Effector CD8-positive, alpha-beta T cell (primary cell): ENCODE measurements at regions not wholly inside any gene's neighbourhood (a gene's known extent, or its start where the extent isn't known, plus 50 kb on each side); places are given as distances from the start of the nearest gene placed in this dataset.

Source experiments
- DNase-seq: peaks from one replicate; lab custom pipeline; 2025; lab: John Stamatoyannopoulos, UW

GRCh38 chr10:43971981-43972380, 323.3 kb upstream of the ZNF32 start:
- DNase-seq, result no peak

- DNase-seq, result no peak
Measured at GRCh38 chr10:43971306-43971705, 322.6 kb upstream of the ZNF32 start.

GRCh38 chr10:43970717-43971116, 322.0 kb upstream of the ZNF32 start:
- DNase-seq, result no peak

DNA sequence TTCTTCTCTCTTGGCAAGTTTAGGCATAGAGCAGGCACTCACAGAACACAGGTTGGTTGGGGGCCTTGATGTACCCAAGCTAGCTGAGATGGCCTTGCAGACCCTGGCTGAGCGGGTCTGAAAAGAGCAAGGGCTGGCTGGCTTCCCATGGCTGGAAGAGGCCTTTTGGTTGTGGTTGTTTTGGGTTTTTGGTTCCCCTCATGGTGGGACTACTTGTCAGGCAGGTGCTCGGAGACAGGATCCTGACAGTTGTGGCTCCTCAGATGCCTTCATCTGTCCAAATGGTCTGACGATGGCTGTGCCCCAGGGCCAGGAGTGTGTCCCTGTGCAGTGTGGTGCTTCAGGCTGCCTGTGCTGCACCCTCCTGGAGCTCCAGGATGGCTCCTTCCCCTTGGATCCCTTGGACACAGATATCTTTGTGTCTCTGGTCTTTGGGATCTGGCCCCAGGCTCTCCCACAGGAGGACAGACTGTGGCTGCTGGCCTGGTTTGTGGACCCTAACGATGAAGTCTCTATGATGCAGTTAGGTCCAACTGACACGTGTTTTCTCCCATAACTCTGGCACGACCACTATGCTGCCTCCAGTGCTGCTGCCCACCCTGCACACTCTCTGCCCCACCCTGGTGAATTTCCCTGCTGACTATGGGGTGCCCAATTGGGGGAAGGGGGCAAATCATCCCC, 321.5 kb upstream of the ZNF32 start:
- no peak for DNase-seq

DNA sequence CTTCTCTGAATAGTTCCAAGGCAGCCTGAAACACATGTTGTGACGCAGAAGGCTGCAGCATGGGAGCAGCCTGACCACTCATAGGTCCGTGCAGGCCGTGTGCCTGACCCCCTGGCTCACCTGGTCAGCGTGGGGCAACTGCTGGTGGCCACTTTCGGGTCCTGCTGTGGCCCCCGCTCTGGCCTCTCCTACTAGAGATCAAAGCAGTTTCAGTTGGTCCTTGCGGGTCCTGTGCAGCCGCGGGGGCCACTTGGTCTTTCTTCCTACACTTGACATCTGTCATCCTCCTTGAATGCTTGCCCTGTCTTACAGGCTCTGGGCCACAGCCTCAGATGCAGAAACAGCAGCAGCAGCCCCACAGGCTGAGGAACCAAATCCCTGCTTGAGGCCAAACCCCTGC, 320.8 kb upstream of the ZNF32 start:
- DNase-seq, result no peak

- no peak for DNase-seq
Measured at GRCh38 chr10:43968961-43969360, 320.3 kb upstream of the ZNF32 start.

GRCh38 chr10:43968076-43968475, 319.4 kb upstream of the ZNF32 start:
- DNase-seq, result no peak

GRCh38 chr10:43966571-43966965, 317.9 kb upstream of the ZNF32 start:
- no peak for DNase-seq

DNA sequence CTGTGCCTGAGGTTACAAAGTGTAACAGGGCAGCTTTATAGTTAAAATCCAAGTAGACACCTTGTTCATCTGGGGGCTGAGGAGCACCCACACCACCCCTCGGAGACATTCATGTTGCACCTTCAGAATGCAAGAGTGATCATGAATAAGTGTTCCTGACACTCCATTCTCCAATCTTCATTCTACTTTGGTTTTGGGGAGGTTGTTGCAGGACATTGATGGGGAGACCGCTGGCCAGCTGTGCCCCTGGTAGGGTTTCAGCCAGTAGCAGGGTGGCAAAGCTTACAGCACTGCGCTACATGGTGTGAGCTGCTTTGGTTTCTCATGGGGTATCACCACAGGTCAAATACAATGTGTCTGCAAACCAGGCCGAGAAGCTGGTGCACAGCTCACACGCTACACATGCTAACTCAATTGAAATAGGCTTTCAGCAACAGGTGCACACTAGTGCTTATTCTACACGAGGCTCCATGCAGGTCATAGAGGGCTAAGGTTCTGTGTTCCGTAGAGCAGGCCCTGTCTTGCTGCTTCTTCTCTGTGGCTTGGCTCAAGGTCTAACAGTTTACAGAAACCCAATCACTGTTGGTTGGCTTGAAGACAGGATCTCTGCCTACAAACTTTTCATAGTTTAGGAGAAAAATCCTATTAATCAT, 317.4 kb upstream of the ZNF32 start:
- no peak for DNase-seq

GRCh38 chr10:43965033-43965917, 316.6 kb upstream of the ZNF32 start:
- DNase-seq, result no peak

- no peak for DNase-seq
Measured at GRCh38 chr10:43964486-43964885, 315.8 kb upstream of the ZNF32 start.

GRCh38 chr10:43963793-43964425, 315.2 kb upstream of the ZNF32 start:
- no peak for DNase-seq

GRCh38 chr10:43963379-43963778, 314.7 kb upstream of the ZNF32 start:
- DNase-seq, result no peak

DNA sequence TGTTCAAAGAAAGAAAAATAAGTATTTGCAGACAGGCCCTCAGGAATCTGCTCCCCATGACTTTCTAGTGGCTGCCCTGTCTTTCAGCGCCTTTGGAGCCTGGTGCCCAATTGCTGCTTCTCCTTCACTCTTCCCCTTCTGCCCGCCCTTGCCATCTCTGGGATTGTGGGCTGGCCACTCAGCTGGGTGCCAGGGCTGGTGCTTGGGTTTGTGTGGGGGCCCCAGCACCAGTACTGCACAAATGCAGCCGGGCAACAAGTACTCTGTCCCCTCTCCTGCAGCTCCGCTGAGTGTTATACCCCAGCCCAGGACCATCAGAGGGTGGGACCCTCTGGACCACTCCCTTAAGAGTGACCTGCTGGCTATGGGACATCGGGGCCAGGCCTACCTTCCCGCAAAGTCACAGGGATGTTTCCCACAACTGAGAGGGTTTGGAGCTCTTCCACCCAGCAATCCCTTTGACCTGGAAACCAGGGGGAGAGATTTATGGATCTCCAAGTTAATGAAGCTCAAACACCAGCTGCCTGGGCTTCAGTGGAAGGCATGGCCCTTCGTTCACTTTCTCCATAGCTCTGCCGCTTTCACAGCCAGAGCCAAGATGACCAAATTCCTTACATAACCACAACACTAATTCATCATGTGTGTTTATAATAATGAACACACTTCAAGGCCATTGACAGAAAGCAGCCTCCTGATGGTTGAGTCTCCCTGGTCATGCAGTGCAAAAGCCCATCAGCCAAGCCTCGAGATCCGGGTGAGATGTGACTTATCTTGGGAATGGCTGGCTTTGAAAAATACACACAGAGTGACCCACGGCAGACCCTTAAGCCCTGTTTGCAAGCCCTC, 313.9 kb upstream of the ZNF32 start:
- no peak for DNase-seq

DNA sequence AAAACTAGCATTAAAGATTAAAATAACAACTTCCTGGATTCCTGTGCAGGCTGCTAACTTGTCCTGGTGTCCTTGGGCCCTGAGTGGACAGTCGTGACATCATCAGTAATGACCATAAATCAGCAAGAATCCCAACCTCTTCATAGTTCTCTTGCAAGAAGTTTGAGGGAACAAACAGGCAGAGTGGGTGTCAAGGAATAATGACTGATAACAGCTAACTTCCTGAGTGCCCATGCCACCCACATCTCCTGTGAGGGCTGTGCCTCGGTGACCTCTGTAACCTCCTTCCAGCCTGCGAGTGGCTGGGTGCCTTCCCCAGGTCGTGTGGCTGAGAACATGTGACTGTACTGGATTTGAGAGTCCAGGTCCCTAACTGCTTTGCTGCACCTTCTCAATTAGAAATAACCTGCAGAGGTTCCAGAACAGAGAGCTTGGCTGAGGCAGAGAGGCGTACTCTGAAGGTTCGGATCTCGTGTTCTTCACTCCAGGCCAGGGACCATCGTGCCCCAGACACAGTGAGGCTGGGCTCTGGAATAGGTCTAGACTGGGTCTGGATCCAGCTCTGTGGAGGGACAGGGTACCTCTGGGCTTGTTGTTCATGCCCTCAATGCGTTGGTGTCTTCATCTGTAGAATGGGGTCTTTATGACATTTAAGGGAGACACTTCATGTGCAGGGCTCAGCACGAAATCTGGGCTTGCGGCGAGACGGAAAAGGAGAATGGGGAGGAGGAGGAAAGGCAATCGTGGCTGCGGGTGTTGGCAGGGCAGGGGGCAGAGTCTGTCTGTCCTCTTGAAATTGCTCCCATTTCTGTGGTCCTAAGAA, 313.1 kb upstream of the ZNF32 start:
- DNase-seq, result no peak

DNA sequence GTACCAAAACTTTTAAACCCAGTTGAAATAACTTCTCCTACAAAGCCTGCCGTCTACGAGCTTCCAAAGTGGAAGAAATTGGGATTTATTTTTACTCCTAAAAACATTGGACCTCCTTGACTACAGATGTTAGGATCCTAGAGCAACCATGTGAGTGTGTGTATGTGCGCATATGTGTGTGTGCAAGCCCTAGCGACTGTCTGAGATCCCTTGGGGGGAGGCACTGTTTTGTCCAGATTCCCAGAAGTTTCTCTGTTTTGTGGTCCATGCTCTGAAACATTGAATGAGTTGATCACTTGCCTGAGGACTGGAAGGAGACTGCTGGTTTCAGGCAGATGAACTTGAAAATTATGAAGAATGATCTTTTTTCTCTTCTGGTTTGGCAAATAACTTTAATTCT, 312.3 kb upstream of the ZNF32 start:
- DNase-seq, result no peak

- DNase-seq, result no peak
Measured at GRCh38 chr10:43960477-43960876, 311.8 kb upstream of the ZNF32 start.

DNA sequence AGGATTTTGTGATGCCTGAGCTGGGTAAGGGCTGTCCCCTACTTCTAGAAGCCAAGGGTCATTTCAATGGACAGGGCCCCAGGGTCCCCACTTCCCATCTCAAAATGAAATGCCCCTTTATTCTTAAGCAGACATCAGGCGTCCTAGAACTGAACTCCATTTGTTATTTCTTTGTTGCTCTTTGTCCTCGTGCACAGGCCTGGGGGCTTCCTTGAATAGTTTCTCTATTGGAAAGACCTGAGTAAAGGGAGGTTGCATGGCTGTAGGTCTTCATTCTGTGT, 311.4 kb upstream of the ZNF32 start:
- DNase-seq, result no peak

- no peak for DNase-seq
Measured at GRCh38 chr10:43959364-43960134, 310.9 kb upstream of the ZNF32 start.

GRCh38 chr10:43958964-43959363, 310.3 kb upstream of the ZNF32 start:
- DNase-seq, result no peak
